ENCODE measurements at regions not wholly inside any gene's neighbourhood (a gene's known extent, or its start where the extent isn't known, plus 50 kb on each side); places are given as distances from the start of the nearest gene placed in this dataset.

DNA sequence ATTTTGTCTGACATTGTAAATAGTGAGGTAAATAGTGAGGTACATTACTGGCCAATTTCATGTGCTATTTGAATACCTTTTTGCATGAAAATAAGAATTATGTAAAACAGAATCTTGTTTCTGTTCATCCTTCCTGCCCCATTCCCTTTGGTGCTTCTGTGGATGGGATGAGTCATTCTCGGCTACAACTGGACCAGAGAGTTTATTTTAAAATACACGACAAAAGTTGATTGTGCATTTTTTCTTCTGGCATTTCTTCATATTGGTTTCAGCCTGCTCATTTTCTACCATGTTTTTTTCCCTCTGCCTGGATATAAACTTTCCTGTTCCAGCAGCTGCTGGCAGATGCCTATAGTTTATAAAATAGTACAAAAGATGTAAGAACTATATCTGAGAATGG, 107.5 kb downstream of the CYSLTR2 start:
- FAIRE-seq (no peak), DNase-seq (ENCODE audit: insufficient read length) (no peak)
- TF ChIP-seq TAF1 (IDR thresholded peaks at IDR 0.05; ENCODE audit: borderline replicate concordance, low read depth, low read length) (no peak), POLR2A (IDR thresholded peaks at IDR 0.05; ENCODE audit: low read depth, low read length) (no peak), POLR2AphosphoS5 (IDR thresholded peaks at IDR 0.05; ENCODE audit: low read depth, low read length) (no peak)

DNA sequence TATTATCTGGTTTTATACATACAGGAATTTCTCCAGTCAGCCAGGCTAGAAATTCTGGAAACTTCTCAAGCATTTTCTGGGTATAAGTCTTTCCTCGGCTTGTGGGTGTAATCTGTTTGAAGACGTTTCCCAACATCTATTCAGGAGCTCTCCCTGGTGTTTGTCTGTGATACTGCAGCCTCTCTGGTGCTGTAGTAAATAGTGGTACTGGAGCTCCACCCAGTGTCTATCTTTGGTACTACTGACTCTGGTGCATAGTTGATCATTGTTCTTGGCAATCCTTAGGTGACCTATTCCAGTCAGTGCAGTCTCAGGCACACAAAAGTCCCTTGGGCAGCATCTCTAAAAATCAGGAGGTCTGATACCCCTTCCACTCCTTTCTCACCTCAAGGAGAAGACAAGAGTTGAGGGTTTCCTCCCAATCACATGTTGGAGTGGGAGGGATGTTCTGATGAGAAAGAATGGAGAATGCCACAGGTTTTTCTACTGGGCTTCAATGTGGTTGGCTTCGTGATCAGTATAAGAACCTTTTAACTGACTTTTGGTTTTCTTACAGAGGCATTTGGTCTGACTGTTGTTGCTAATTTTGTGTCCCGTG, 115.5 kb downstream of the CYSLTR2 start:
- DNase-seq (ENCODE audit: insufficient read length): peak; percentile 18
- TF ChIP-seq TAF1 (IDR thresholded peaks at IDR 0.05; ENCODE audit: borderline replicate concordance, low read depth, low read length) (no peak), POLR2A (IDR thresholded peaks at IDR 0.05; ENCODE audit: low read depth, low read length) (no peak), POLR2AphosphoS5 (IDR thresholded peaks at IDR 0.05; ENCODE audit: low read depth, low read length) (no peak)
- FAIRE-seq: peak; percentile 95

DNA sequence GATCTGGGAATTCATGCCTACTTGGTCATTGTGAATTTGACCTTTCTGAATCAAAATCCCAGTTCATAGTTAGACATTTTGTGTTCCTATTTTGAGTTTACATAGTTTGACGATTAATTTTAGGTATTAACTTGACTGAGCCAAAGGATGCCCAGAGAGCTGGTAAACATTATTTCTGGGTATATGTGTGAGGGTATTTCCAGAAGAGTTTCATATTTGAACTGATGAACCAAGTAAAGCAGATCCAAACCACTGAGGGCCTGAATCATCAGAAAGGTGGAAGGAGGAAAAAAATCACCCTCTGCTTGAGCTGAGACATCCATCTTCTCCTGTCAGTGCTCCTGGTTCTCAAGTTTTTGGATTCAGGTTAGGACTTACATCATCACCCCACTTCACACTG, 116.6 kb downstream of the CYSLTR2 start:
- TF ChIP-seq POLR2AphosphoS5 (IDR thresholded peaks at IDR 0.05; ENCODE audit: low read depth, low read length) (no peak), POLR2A (IDR thresholded peaks at IDR 0.05; ENCODE audit: low read depth, low read length) (no peak), TAF1 (IDR thresholded peaks at IDR 0.05; ENCODE audit: borderline replicate concordance, low read depth, low read length) (no peak)
- no peak for DNase-seq (ENCODE audit: insufficient read length)
- no peak for FAIRE-seq

DNA sequence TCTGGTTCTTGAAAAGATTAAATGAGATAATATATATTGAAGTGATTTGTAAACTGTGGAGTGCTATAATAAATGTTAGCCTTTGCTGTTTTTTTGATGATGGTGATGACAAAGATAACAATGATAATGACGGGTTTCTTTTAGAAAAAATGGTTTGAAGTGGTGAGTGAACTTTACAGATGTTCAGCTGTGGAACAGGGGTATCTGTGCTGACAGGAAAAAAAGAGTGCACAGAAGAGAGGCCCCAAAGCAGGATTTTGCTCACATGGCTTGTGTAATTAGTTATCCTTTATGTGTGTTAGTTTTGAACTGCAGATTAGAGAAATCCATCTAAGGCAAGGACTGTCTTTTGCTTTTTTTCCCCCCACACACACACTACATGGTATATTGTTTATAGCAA, 119.2 kb downstream of the CYSLTR2 start:
- DNase-seq (ENCODE audit: insufficient read length): no peak
- no peak for TF ChIP-seq TAF1 (IDR thresholded peaks at IDR 0.05; ENCODE audit: borderline replicate concordance, low read depth, low read length)
- no peak for TF ChIP-seq POLR2A (IDR thresholded peaks at IDR 0.05; ENCODE audit: low read depth, low read length)
- no peak for TF ChIP-seq POLR2AphosphoS5 (IDR thresholded peaks at IDR 0.05; ENCODE audit: low read depth, low read length)
- no peak for FAIRE-seq

DNA sequence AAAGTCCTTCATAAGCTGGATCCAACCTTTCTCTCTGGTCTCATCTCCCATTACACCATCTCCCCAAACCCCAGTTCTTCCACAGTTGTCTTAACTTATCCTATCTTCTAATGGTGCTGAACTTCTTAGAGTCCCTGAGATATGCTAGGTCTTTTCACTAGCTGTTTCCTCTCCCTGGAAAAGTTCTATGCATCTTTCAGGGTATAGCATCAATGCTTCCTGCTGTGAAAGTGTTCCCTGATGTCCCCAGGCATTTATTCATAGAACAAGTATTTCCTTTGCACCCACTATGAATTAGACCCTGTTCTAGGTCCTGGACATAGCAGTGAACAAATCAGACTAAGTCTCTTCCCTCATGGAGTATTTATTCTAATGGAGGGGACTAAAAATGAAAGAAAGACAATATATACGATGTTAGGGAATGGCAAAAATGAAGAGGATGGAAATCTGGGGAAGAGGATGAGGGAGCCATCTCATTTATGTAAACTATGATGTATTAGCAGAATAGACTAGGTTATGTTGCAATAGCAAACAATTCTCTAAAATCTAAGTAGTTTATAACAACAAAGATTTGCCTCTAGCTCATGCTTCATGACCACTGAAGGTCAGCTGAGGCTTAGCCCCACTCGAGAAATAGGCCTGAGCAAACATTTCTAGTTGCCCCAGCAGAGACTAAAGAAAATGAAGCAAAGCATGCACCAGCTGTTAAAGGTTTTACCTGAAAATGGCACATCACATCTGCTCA, 120.0 kb downstream of the CYSLTR2 start:
- no peak for TF ChIP-seq TAF1 (IDR thresholded peaks at IDR 0.05; ENCODE audit: borderline replicate concordance, low read depth, low read length)
- TF ChIP-seq POLR2AphosphoS5 (IDR thresholded peaks at IDR 0.05; ENCODE audit: low read depth, low read length): no peak
- no peak for TF ChIP-seq POLR2A (IDR thresholded peaks at IDR 0.05; ENCODE audit: low read depth, low read length)
- DNase-seq (ENCODE audit: insufficient read length) (no peak), FAIRE-seq (no peak)

DNA sequence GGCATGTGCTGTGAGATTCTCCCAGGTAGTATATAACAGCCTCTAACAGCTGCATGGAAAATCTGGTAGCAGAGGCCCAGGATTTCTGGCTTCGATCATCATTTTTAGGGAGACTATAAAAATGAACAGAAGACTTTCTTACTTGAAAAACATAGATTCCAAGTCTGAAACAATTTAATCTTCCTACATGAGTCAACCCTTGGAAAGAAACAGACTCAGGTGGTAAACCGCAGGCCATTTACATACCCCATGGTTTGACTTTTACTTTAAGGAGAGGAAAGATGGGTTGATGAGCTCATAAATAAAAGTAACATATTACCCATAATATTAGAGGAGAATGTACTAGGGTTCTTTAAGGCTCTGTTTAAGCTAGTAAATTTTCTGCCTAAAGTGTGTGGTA, 121.6 kb downstream of the CYSLTR2 start:
- DNase-seq (ENCODE audit: insufficient read length): no peak

DNA sequence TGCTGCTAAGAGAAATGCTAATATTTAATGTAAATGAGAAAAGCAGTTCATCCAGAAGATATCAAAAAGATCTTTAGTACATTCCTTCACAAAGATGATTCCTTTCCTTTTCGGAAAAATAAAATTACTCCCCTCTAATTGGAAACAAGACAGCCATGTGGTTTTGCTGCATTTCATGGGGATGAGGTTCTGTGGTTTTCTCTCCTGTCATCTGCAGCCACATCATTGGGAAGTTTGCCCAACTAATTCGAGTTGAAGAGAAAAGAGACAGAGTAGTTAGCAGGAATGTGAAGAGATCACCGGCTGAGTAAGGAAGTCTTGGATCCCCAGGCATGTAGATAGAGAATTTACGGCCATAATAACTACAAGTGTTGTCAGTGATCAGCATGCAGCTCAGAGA, 122.1 kb downstream of the CYSLTR2 start:
- TF ChIP-seq POLR2A (IDR thresholded peaks at IDR 0.05; ENCODE audit: low read depth, low read length) (no peak), POLR2AphosphoS5 (IDR thresholded peaks at IDR 0.05; ENCODE audit: low read depth, low read length) (no peak), TAF1 (IDR thresholded peaks at IDR 0.05; ENCODE audit: borderline replicate concordance, low read depth, low read length) (no peak)
- DNase-seq (ENCODE audit: insufficient read length) (no peak), FAIRE-seq (no peak)

More for the DNA sequence above, 121.6 kb downstream of the CYSLTR2 start:
- FAIRE-seq: no peak
- no peak for TF ChIP-seq TAF1 (IDR thresholded peaks at IDR 0.05; ENCODE audit: borderline replicate concordance, low read depth, low read length)
- TF ChIP-seq POLR2A (IDR thresholded peaks at IDR 0.05; ENCODE audit: low read depth, low read length): no peak
- no peak for TF ChIP-seq POLR2AphosphoS5 (IDR thresholded peaks at IDR 0.05; ENCODE audit: low read depth, low read length)

DNA sequence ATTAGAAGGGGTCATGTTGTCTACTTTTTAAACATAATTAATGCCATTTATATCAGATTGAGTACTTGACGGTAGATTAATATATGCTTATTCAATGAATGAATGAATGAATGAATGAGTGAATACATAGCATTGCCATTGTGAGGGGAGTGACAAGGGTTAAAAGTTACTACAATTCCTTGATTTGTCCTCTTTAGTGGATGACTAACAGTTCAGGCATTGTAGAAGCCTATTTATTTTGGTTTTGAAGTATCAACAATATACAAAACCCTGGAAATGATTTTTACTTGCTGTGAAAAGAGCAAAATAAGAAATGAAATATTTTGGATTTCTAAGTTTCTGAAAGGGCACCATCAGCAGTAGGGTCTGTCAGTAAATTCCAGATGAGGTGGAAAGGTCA, 122.7 kb downstream of the CYSLTR2 start:
- FAIRE-seq (no peak), DNase-seq (ENCODE audit: insufficient read length) (no peak)
- TF ChIP-seq TAF1 (IDR thresholded peaks at IDR 0.05; ENCODE audit: borderline replicate concordance, low read depth, low read length): no peak
- TF ChIP-seq POLR2A (IDR thresholded peaks at IDR 0.05; ENCODE audit: low read depth, low read length): no peak
- TF ChIP-seq POLR2AphosphoS5 (IDR thresholded peaks at IDR 0.05; ENCODE audit: low read depth, low read length): no peak

DNA sequence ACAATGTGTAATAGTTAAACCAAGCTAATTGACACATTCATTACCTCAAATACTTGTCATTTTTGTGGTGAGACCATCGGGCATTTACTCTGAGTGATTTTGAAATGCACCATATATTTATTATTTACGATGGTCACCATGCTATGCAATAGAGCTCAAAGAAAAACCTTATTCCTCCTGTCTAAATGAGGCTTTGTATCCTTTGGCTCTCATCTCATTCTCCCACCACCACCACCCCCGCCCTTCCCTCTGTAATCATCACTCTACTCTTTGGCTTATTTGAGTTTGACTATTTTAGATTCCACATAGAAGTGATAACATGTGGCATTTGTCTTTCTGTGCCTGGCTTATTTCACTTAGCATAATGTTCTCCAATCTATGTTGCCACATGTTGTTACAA, 124.9 kb downstream of the CYSLTR2 start:
- TF ChIP-seq POLR2AphosphoS5 (IDR thresholded peaks at IDR 0.05; ENCODE audit: low read depth, low read length) (no peak), TAF1 (IDR thresholded peaks at IDR 0.05; ENCODE audit: borderline replicate concordance, low read depth, low read length) (no peak), POLR2A (IDR thresholded peaks at IDR 0.05; ENCODE audit: low read depth, low read length) (no peak)
- no peak for FAIRE-seq
- no peak for DNase-seq (ENCODE audit: insufficient read length)

DNA sequence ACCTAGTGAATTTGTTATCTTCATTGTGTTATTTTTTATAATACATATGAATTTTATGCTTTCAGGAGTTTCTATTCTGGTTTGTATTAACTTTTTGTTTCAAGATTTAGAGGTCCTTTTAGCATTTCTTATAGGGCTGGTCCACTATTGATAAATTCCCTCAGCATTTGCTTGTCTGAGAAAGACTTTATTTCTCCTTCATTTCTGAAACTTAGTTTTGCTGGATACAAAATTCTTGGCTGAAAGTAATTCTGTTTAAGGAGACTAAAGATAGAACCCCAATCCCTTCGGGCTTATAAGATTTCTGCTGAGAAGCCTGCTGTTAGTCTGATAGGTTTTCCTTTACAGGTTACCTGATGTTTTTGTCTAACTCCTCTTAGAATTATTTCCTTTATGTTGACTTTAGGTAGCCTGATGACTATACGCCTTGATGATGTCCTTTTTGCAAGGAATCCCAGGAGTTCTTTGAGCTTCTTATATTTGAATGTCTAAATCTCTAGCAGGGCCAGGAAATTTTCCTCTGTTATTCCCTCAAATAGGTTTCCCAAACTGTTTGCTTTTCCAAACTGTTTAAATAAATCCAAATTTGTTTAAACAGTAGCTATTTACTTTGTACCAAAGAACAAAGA, 127.1 kb downstream of the CYSLTR2 start:
- DNase-seq (ENCODE audit: insufficient read length) (no peak), FAIRE-seq (no peak)
- TF ChIP-seq POLR2A (IDR thresholded peaks at IDR 0.05; ENCODE audit: low read depth, low read length) (no peak), TAF1 (IDR thresholded peaks at IDR 0.05; ENCODE audit: borderline replicate concordance, low read depth, low read length) (no peak)

DNA sequence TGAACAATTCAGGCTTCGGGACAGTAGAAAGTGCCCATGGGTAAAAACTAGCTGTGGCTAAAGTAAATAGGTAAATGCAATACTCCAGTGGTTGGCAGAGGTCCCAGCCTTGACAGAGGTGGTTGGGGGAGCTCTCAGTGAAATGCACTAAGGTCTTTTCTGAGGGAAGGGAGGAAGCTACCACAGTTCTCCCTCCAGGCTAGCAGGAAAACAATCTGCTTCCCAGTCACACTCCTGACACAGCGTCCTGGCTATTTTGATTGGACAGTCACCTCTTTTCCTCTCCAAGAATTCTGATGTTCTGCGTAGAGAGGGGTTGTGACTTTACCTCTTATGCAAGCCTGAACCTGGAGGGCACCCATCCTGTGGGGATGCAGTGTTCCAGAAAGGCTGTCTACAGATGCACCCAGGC, 128.7 kb downstream of the CYSLTR2 start:
- FAIRE-seq: no peak
- DNase-seq (ENCODE audit: insufficient read length): no peak
- TF ChIP-seq TAF1 (IDR thresholded peaks at IDR 0.05; ENCODE audit: borderline replicate concordance, low read depth, low read length): no peak
- no peak for TF ChIP-seq POLR2A (IDR thresholded peaks at IDR 0.05; ENCODE audit: low read depth, low read length)
- TF ChIP-seq POLR2AphosphoS5 (IDR thresholded peaks at IDR 0.05; ENCODE audit: low read depth, low read length): no peak

DNA sequence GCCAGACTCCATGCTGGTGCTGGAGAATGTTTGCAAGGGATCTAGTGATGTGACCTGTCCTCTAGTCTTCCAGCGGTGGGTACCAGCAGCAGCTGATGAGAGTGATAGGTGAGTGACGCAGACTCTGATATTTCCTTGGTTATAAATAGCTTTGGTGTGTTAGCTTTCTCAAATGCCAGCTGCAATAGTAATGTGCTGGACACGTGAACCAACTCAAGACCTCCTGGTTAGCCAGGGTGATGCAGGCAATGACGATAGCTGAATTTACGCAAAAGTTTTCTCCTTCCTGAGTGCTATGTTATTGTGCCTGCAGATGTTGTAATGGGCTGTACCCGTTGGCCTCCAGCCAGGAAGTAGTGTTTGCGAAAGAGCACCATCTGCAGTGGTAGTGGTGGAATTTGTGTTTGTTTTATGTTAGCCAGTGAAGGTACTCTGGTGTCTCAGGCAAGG, 129.5 kb downstream of the CYSLTR2 start:
- DNase-seq (ENCODE audit: insufficient read length): no peak
- no peak for TF ChIP-seq POLR2AphosphoS5 (IDR thresholded peaks at IDR 0.05; ENCODE audit: low read depth, low read length)
- TF ChIP-seq POLR2A (IDR thresholded peaks at IDR 0.05; ENCODE audit: low read depth, low read length): no peak
- TF ChIP-seq TAF1 (IDR thresholded peaks at IDR 0.05; ENCODE audit: borderline replicate concordance, low read depth, low read length): no peak
- FAIRE-seq: no peak
